GM18909 (cell line): ENCODE measurements at regions not wholly inside any gene's neighbourhood (a gene's known extent, or its start where the extent isn't known, plus 50 kb on each side); places are given as distances from the start of the nearest gene placed in this dataset.

Experiments
- ATAC-seq: cut with Tn5 transposase; IDR thresholded peaks from one replicate; pipeline ENCODE4 v1.9.1; 2021; ENCODE audit warnings: mild to moderate bottlenecking; ENCODE audit not compliant: unreplicated experiment, poor library complexity

DNA sequence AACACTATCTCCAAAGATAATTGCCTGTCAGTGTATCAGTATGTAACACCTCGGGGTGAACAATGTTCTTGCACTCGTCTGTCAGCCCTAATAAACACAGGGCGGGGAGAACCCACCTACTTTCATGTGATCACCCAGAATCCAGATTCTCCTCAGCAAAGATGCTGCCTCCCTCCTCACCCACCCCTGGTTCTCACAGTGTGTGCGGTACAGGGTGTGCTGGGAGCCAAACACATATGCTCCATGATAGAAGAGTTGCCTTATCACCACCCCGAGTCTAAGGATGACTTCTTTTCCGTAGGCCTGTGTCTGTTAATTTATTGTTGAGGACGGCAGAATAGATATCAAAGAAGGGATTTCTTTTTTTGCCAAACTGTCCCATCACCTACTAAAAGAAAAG lies 206.1 kb downstream of the TLE3 start:
- ATAC-seq = no peak

DNA sequence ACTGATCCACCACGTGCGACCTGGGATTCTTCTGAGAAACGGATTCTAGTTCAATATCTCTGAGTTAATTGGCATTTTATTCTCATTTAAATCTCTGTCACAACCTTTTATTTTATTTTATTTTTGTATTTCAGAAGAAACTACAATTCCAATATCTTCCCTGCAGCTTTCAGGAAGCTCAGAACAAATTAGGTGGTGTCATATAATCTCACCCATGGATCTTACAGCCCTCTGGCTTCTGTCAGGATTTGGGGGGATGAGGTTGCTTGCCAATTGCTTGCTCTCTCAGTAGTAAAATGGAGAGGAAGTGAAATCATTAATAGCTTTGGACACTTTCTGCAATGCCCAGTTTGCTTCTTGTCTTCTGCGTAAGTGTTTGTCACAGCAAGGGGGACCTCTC lies 205.4 kb downstream of the TLE3 start:
- ATAC-seq = no peak

DNA sequence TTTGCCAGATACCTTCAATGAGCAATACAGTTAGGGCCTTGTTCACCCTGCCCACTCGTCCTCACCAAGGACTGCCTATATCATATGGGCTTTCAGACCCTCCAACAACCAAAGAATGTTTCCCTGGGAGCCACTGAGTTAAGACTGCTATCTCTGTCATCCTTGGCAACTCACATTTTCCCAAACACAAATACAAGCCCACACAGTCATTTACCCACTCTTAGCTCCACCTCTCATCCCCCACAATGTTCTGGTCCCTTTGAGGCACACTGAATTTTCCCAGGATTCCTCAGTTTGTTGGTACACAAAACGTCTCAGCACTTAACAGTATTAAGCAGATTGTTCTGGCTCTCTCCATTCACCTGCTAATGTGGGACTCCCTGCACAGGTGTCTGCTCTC lies 204.6 kb downstream of the TLE3 start:
- ATAC-seq = no peak

DNA sequence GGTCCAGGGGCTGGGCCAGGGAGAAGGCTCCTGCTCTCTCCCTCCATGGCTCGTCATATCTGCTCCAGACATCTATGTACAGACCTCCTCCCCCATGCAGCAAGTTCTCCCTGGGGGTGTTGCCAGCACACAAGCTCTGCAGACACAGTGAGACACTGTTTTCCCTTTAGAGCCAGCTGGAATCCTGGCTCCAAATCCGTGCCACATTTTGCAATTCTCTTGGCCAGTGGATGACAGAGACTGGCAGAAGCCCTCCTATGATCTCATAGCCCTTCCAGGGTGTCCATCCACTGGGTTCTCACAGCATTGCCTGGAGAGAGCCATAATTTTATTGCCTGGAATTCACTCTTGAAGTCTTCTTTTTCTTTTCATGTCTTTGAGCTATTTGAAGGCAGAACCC lies 203.9 kb downstream of the TLE3 start:
- no peak for ATAC-seq

DNA sequence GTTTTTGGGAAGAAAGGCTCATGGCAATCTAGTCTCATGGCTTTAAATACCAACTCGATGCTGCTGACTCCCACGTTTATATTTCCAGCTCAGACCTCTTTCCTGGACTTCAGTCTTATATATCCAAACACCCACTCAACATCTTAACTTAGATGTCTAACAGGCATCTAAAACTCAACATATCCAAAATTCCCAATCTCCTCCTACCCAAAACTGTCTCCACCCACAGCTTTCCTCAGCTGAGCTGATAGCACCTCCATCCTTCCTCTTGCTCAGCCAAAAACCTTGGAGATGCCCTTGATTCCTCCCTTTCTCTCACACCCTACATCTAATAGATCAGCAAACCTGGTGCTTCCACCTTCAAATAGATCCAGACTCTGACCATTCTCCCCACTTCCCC lies 202.5 kb downstream of the TLE3 start:
- ATAC-seq = no peak

DNA sequence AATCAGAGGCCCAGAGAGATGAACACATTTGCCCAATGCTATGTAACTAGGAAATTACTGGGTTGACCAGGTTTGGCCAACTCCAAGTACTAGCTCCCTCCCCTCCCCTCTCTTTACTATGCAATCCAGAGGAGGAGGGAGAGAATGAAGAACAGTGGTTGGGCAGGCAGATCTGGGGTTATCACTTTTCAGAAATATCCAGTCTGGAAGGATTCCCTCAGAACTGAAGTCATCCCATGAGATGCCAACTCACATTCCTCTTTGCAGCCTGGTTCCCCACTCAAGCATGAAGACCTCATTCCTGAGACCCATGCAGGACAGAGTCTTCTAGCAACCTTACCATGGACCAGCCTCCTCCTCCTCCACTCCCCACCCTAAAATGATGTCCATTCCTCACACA lies 201.1 kb downstream of the TLE3 start:
- no peak for ATAC-seq

DNA sequence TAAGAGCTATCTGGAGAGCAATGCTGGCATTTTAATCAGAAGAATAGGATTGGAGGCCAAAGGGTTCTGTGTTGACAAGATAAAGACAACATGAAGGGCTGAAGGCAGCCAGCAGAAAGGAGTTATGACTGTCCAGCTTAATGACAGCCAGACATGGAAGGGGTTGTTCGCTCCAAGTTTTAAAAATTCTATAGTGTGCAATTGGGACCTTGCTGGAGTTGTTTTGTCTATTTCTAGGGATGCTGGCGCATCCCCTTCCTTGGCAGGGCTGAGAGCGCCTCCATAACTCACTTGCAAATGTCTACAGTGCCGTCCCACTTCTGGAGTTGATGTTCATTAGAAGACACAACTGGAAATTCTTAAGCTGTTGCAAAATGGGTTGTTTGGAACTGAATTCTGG lies 200.7 kb downstream of the TLE3 start:
- no peak for ATAC-seq

DNA sequence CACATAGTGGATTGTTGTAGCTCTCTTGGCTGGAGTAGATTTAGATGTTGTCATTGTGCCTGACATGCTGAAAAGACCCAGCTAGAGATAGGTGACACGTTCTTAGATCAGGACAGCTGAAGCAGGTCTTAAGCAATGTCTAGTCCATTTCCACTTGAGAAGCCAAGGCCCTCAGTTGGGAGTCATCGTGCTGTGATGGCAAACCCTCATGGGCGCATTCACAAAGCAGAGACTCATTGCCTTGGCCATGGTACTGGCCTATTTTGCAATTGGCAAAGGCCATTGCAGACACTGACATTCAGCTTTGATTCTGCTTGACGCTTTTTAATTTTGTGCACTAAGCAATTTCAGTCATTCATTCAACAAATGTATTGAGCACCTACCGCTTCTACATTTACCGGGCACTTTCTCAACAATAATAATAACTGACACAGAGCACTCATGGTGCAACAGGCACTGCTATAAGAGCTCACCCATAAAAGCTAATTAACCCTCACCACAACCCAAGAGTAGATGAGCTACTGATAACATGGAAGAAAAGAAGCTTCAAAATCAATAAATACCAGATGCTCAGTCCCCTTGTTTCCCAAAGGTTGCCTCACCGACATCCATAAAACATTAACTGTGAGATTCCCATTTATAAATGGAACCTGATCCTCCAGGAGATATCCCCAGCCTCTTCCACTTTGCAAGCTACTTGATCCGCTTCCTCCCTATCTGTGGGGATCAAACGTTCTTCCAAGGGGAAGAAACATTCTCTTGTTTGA lies 200.1 kb downstream of the TLE3 start:
- no peak for ATAC-seq

DNA sequence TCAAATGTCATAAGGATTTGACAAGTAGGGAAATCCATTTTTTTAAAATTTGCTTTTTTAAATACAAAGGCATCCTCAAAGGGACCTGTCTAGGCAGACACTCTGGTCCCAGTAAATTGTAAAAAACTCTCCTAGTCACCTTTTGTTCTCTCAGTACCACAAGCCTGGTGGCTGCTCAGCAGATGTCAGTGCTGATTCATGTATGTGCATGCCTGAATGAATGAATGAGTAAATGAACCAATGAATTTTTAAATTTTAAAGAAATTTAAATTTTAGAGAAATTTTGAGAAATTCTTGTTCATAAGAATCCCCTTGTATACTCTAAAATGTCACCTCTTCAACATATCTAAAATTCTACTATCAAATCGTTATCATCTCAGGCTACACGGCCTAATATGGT lies 199.5 kb downstream of the TLE3 start:
- no peak for ATAC-seq

DNA sequence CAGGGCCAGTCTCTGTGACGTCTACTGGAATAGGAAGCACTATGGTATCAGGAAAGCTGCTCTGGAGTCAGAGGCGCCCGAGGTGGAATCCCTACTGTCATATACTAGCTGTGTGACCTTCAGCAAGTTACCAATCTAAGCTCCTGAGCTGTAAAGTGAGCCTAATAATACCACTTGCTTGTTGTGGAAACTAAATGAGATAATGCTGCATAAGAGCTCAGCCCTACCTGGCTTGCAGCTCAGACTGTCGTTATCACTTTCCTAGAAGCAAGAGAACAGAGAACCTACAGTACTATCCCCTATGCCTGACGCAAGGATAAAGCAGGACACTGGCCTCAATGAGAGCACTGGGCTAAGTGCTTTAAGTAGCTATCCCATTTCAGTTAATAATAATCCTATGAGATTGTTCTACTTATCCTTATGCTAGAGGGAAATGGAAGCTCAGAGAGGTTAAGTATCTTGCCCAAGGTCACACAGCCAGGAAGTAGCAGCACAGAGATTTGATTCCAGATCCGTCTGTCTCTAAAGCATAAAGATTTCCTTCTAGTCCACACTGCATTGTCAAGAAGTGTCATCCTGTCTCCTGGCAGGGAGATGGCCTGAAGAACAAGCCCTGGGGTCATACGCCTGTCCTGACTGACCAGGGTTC lies 195.2 kb downstream of the TLE3 start:
- ATAC-seq = no peak

DNA sequence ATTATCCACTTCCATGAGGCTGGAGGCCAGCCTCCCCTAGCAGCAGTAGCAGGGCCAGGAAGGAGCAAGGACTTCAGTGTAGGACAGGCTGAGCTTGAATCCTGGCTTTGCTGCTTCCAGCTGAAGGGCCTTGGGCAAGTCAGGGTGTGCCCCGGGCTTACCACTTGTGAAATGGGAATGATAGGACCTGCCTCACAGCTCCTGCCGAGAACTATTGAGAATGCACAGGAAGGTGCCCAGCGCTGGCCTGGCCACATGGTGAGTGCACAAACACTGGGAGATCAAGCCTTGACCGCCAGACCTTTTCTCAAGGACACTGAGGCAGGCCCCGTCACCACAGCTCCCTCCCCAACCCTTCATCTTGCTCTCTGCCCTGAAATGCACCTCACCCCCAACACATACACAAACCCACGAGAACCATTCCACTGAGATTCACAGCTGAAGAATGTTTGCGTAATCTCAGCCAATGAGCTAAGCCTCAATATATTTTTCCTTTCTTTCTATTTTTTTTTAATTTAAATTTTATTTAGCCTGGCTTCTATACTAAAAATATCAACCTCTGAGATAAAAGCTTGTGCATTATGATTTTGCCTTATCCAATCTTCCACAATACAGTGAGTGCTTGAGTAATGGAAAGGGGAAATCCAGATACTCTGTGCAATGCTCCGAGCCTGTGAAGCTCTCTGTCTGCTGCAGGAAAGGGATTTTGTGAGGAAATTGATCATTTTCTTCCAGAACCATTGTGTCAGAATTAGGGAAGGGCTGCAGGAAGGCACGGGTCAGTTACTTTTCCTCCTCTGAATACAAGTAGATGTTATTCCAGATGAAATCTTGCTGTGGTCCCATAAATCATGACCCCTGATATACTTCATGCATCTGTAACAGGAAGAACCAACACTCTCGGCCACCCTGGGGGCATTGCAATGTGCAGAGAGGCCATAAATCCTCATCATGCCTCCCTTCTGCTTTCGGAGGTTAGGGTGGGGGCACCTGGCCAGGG lies 193.9 kb downstream of the TLE3 start:
- no peak for ATAC-seq

DNA sequence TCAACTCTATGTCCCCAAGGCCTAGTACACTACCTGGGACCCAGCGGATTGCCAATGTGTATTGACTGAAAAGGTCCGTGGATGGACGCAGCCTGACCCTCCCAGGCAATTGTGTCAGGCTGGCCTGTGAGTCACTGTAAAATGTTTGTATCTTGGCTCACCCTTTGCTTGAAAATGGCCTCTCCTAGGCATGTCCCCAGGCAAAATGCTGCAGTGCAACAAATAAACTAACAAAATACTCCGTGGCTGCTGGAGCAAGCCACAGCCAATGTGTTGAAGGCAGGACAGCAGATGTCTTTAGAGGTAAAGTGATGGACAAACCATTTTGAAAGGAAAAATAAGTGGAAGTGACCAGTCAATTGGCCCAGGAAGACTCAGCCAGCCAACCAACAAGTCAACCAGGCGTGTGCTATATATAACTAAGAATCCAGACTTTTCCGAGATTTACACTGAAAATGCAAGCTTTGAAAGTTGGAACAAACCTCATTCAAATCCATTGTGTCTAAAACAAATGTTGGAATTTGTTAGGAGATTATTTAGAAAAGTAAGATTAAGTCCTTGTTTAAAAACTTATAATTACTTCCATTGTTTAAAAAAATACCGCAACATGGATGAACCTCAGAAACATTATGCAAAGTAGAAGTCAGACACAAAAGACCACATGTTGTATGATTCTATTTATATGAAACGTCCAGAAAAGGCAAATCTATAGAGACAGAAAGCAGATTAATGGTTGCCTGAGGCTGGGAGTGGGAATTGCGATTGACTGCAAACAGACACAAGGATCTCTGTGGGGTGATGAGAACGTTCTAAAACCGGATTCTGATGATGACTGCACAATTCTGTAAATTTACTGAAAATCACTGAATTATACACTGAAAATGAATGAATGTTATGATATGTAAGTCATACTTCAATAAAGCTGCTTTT lies 191.2 kb downstream of the TLE3 start:
- ATAC-seq = no peak

DNA sequence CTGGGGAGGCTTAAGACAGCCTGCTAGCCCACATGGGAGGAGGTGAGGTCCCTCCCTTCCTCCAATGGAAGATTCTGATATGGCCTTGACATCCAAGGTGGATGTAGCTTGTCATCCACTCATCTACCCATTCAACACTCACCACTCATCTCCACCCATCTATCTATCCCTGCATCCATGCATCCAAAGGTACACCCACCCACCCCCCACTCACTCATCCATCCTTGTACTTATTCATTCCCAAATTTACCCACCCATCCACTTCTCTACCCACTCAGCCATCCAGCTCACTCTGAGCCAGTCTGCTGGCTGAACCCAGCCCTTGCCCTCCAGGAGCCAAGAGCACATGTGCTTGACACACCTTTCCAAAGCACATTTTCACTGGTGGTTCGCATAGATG lies 189.7 kb downstream of the TLE3 start:
- no peak for ATAC-seq

DNA sequence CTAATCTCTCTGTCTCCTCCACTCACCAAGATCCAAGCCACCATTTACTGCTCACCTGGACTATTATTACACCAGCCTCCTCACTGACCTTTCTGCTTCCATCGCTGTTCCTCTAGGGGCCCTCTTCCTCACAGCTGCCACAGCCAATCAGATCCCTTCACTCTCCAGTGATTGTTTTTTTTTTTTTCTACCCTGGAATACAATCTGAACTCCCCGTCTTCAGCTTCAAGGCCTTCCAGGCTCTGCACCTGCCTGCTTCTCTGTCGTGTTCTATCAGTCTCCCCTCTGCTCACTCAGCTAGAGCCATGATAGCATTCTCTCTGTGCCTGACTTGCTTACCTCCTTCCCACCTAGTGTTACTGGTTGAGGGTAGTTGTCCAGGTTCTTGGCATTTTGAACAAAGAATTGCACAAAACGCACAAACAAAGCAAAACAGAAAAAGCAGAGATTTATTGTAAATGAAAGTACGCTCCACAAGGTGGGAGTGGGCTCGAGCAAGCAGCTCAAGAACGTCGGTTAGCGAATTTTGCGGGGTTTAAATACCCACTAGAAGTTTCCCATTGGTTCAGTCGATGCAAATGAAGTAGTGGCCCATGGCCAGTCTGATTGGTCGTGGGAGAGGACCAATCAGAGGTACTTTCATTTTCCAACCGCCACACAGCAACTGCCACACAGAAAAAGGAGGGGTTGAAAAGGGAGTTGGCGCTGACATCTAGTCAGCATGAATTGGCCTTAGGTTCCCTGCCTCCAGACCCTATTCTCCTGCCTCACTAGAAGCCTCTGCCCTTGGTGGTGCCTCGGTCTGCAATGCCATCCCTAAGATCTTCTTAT lies 188.9 kb downstream of the TLE3 start:
- no peak for ATAC-seq

DNA sequence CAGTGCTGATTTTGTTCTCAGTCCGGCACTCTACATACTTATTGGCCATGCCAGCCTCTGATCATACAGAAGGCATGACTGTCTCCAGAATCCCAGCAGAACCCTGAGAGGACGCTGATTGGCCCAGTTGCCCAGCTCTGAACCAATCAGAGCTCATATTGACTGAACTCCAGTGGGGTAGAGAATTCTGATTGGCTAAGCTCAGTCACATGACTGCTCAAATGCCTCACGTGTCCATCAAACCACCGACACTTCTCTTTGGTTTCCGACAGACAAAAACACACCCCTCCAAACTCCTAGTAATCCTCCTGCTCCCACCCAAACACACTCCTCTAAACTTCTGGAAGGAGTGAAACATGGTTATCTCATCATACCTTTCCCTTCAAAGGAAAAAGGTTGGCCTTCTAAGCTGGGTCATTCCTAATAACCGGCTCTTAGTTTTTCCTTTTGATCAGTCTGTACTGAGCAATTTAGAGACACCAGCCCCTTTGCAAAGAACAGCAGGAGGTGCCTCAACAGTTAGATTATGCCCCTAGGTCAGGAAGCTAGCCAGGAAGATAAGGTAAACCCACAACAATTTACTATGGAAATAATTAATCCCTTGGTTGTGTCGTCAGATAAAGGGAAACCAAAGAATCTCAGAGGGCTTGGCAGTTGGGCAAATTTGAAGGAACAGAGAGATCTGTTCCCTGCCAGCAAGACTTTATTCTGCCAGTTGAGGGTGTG lies 187.8 kb downstream of the TLE3 start:
- no peak for ATAC-seq

DNA sequence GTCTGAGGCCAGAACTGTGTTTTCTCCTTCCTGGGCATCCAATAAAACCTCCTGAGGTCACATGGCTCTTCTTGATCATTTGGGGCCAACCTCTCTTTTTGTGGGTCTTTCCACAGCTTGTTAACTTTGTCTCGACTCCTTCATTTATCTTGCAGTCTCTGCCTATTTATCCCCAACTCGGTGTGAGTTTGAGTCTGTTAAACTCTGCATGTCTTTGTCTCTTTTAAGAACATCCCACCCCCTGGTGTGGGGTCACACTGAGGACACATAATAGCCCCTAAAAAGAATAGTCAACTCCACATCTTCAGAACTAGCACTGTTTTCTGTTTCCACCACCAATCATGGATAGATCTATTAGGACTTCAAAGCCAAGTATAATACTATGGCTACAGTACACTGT lies 187.2 kb downstream of the TLE3 start:
- ATAC-seq = no peak

DNA sequence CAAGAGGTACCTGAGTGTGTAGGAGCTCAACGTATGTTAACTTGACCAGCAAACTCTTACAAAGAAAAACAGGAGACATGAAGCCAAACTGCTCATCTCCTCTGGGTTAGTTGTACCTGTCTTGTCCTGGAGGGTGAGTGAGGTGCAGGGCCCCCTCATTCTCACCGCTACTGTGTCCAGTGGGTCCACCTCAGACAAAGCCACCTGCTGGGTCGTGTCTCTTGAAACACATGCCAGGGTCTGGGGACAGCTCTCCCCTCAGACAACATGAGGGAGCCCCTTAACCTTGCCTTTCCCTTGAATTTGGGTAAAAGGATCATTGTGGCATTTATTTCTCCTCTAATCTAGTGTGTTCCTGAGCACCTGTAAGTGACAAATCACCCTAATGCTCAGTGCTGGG lies 185.6 kb downstream of the TLE3 start:
- no peak for ATAC-seq

DNA sequence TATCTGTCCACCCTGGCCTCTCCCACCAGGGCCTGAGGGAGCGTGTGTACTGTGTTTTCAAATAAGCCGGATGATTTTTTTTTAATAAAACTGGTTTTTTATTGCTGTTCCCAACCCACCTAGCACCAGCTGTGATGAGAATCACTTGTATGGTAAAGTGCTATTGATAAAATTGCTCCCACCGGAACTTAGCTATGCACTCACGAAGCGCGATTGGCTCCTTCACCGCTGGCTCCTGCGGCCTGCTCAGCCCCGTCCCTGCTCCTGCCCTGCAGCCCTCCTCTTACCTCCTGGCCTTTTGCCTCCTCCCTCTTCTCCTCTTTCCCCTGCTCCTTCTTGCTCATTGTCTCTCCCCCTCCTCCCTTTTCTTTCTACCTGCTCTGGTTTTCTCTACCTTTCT lies 183.7 kb downstream of the TLE3 start:
- ATAC-seq = no peak

DNA sequence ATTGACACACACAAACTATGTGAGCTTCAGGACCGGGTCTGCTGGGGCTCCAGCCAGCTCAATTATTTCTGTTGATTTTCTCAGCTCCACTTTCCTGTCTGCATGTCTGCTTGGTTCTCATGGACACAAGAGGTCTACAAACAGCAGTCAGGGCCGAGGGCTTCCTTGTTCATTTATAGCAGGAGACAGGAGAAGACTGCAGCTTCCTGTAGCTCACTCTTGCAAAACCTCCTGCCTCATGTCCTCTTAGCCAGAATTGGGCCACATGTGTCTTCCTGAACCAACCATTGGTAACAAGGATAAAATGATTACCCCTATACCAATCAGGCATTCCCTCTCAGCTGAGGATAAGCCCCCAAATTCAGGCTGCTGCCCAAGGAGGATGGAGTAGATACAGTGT lies 182.8 kb downstream of the TLE3 start:
- no peak for ATAC-seq
